ENCODE measurements at regions not wholly inside any gene's neighbourhood (a gene's known extent, or its start where the extent isn't known, plus 50 kb on each side); places are given as distances from the start of the nearest gene placed in this dataset.

DNA sequence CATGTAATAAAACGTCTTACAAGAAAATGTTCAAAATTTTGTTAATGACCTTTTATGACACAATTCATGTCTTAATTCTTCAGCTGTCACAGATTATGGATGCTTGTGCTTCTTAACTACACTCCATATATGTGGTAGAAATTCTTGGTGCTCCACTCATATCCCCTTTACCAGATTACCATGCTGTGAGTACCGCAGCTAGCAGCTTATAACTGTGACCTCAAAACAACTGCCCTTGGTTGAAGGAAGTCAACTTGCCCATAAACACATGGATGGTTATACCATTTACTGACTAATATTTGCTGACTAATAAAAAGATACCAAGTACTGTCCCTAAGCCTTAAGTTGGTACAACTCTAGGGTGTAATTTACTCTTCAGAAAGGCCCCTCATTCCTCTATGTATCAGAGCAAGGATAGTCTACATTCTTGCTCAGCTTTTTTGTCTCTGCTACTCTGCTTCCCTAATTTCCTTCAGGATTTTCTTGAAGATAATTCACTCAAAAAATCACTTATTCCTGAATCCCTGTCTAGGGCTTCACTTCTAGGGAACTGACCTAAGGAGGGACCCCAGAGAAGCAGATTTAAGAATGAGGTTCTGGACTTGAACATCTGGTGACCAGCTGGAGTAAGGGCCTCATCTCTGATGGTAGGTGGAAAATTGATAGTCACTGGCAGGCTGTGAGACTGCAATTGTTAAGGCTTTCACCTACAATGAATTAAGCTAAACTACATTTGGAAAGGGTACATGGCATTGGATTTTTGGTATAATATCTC is 152.3 kb downstream of the SLC6A15 start:
- no peak for TF ChIP-seq ZFP36 (IDR thresholded peaks at IDR 0.05; ENCODE audit: borderline replicate concordance, partially characterized antibody)
- no peak for TF ChIP-seq POLR2A (IDR thresholded peaks at IDR 0.05; ENCODE audit: low read length)
- no peak for TF ChIP-seq MAZ (IDR thresholded peaks at IDR 0.05; ENCODE audit: borderline replicate concordance, low read depth, low read length)
- no peak for TF ChIP-seq CBX2 (IDR thresholded peaks at IDR 0.05; ENCODE audit: borderline replicate concordance, low read depth)
- no peak for TF ChIP-seq ZNF302 (CRISPR knock-in tag; IDR thresholded peaks at IDR 0.05)
- TF ChIP-seq EHF (CRISPR knock-in tag; IDR thresholded peaks at IDR 0.05) = no peak

Data from A549 (cell line).